ENCODE measurements at regions not wholly inside any gene's neighbourhood (a gene's known extent, or its start where the extent isn't known, plus 50 kb on each side); places are given as distances from the start of the nearest gene placed in this dataset.

GRCh38 chr2:82524826-82525225 lies 1934.3 kb downstream of the SUCLG1 start:
- WGBS, 3 donors: 95 to 97% (median 95%) methylated on average over 7 of the region's 7 CpGs

GRCh38 chr2:82511894-82512293 lies 1947.2 kb downstream of the SUCLG1 start:
- Histone ChIP-seq H3K4me1 (ENCODE audit: insufficient read depth) (no peaks in the 10 kb centered on the region), H3K27ac (no peak overlapping the region), H3K4me3 (no peak overlapping the region), H3K27me3 (no peaks in the 10 kb centered on the region), H3K36me3 (no peaks in the 10 kb centered on the region), H3K9me3 (no peaks in the 10 kb centered on the region)
- intact Hi-C loops (cut with DNase I): no loop called here
- TF ChIP-seq EP300 (IDR thresholded peaks at IDR 0.05) (no peak), POLR2A (IDR thresholded peaks at IDR 0.05) (no peak)
- TF ChIP-seq, protein P1, sequence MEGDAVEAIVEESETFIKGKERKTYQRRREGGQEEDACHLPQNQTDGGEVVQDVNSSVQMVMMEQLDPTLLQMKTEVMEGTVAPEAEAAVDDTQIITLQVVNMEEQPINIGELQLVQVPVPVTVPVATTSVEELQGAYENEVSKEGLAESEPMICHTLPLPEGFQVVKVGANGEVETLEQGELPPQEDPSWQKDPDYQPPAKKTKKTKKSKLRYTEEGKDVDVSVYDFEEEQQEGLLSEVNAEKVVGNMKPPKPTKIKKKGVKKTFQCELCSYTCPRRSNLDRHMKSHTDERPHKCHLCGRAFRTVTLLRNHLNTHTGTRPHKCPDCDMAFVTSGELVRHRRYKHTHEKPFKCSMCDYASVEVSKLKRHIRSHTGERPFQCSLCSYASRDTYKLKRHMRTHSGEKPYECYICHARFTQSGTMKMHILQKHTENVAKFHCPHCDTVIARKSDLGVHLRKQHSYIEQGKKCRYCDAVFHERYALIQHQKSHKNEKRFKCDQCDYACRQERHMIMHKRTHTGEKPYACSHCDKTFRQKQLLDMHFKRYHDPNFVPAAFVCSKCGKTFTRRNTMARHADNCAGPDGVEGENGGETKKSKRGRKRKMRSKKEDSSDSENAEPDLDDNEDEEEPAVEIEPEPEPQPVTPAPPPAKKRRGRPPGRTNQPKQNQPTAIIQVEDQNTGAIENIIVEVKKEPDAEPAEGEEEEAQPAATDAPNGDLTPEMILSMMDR (IDR thresholded peaks at IDR 0.05): no peak
- no peak for DNase-seq
- WGBS, 3 donors: 94 to 97% (median 97%) methylated on average over 1 of the region's 1 CpG

More at GRCh38 chr2:82524826-82525225, 1934.3 kb downstream of the SUCLG1 start:
- Histone ChIP-seq H3K9me3 (no peaks in the 10 kb centered on the region), H3K27ac (no peak overlapping the region), H3K4me1 (ENCODE audit: insufficient read depth) (no peaks in the 10 kb centered on the region), H3K36me3 (no peaks in the 10 kb centered on the region), H3K27me3 (no peaks in the 10 kb centered on the region), H3K4me3 (no peak overlapping the region)
- no peak for TF ChIP-seq EP300 (IDR thresholded peaks at IDR 0.05)
- TF ChIP-seq, protein P1 (IDR thresholded peaks at IDR 0.05): no peak
- intact Hi-C loops (cut with DNase I): no loop called here
- no peak for DNase-seq

GRCh38 chr2:82508702-82509101 lies 1950.4 kb downstream of the SUCLG1 start:
- Histone ChIP-seq H3K4me3 (no peak overlapping the region), H3K27ac (no peak overlapping the region), H3K9me3 (no peaks in the 10 kb centered on the region), H3K27me3 (no peaks in the 10 kb centered on the region), H3K36me3 (no peaks in the 10 kb centered on the region), H3K4me1 (ENCODE audit: insufficient read depth) (no peaks in the 10 kb centered on the region)
- 76 to 96% (median 91%) methylated on average over 2 of the region's 2 CpGs for WGBS, 3 donors
- no peak for TF ChIP-seq POLR2A (IDR thresholded peaks at IDR 0.05)
- TF ChIP-seq EP300 (IDR thresholded peaks at IDR 0.05): no peak
- TF ChIP-seq, protein P1 (IDR thresholded peaks at IDR 0.05): no peak
- intact Hi-C loops (cut with DNase I): no loop called here
- no peak for DNase-seq

DNA sequence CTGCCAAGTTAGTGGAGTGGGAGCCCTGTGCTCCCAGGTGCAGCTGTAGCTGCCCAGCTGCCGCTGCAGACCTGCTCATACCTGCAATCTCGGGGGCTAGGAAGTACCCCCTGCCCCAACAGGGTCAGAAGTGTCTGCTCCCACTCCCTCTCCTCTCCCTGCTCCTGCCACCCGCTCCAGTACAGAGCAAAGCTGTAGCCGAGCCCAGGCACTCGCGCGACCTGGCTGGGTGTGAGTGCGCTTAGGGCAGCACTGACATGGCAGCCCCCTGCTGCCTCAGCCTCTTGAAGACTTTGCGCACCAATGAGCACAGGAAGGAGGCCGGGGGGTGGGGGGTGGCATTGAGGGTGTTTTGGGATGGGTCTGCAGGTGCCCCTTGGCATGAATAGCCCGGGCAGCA lies 1951.4 kb downstream of the SUCLG1 start:
- 85 to 92% (median 89%) methylated on average over 10 to 11 of the region's 11 CpGs for WGBS, 3 donors
- no peak for DNase-seq
- intact Hi-C loops (cut with DNase I): no loop called here
- no peak overlapping the region for H3K27ac ChIP-seq
- no peaks in the 10 kb centered on the region for H3K27me3 ChIP-seq
- H3K36me3 ChIP-seq: no peaks in the 10 kb centered on the region
- TF ChIP-seq EP300 (IDR thresholded peaks at IDR 0.05) (no peak), POLR2A (IDR thresholded peaks at IDR 0.05) (no peak)
- TF ChIP-seq, protein P1 (IDR thresholded peaks at IDR 0.05): no peak
- no peaks in the 10 kb centered on the region for H3K9me3 ChIP-seq
- H3K4me3 ChIP-seq: no peak overlapping the region
- H3K4me1 ChIP-seq (ENCODE audit: insufficient read depth): no peaks in the 10 kb centered on the region

GRCh38 chr2:82501217-82501616 lies 1957.9 kb downstream of the SUCLG1 start:
- intact Hi-C loops (cut with DNase I): no loop called here
- Histone ChIP-seq H3K36me3 (no peaks in the 10 kb centered on the region), H3K9me3 (no peaks in the 10 kb centered on the region), H3K27me3 (no peaks in the 10 kb centered on the region), H3K27ac (no peak overlapping the region), H3K4me3 (no peak overlapping the region), H3K4me1 (ENCODE audit: insufficient read depth) (no peaks in the 10 kb centered on the region)
- WGBS, 3 donors: 77 to 86% (median 80%) methylated on average over 4 of the region's 4 CpGs
- DNase-seq: no peak
- TF ChIP-seq POLR2A (IDR thresholded peaks at IDR 0.05) (no peak), EP300 (IDR thresholded peaks at IDR 0.05) (no peak)
- TF ChIP-seq, protein P1 (IDR thresholded peaks at IDR 0.05): no peak

All from ovary (tissue), 7 donors.